DOHH2 (cell line): ENCODE measurements at regions not wholly inside any gene's neighbourhood (a gene's known extent, or its start where the extent isn't known, plus 50 kb on each side); places are given as distances from the start of the nearest gene placed in this dataset.

Experiments
- H3F3A ChIP-seq: fragments of 200-600 bp; sonication (generic), shearing (Covaris generic); 2 replicates; pipeline ENCODE4 v1.6.0; 2016; ENCODE audit warnings: antibody characterized with exemption, mild to moderate bottlenecking; ENCODE audit not compliant: control insufficient read depth, insufficient read depth
- H3K27ac ChIP-seq: fragments of 200-600 bp; sonication (generic); 2 replicates; pipeline ENCODE4 v1.5.1; 2014; ENCODE audit warnings: low read depth, mild to moderate bottlenecking, low read length, moderate library complexity
- H3K27me3 ChIP-seq: fragments of 200-600 bp; sonication (generic); 2 replicates; pipeline ENCODE4 v1.6.1; 2014; ENCODE audit warnings: mild to moderate bottlenecking, low read length, mixed read lengths; ENCODE audit not compliant: control insufficient read depth
- H3K36me3 ChIP-seq: fragments of 200-600 bp; sonication (generic); 2 replicates; pipeline ENCODE4 v1.6.1; 2014; ENCODE audit warnings: mild to moderate bottlenecking, low read length, moderate library complexity, mixed read lengths; ENCODE audit not compliant: control insufficient read depth
- H3K4me1 ChIP-seq: fragments of 200-600 bp; sonication (generic); 2 replicates; pipeline ENCODE4 v1.6.1; 2014; ENCODE audit warnings: mild to moderate bottlenecking, low read length, mixed read lengths; ENCODE audit not compliant: control insufficient read depth
- H3K4me2 ChIP-seq: fragments of 200-600 bp; sonication (generic); 2 replicates; pipeline ENCODE4 v1.6.0; 2014; ENCODE audit warnings: mild to moderate bottlenecking, low read length, moderate library complexity
- H3K4me3 ChIP-seq: fragments of 200-600 bp; sonication (generic); 2 replicates; pipeline ENCODE4 v1.5.1; 2014; ENCODE audit warnings: mild to moderate bottlenecking, low read length, mixed read lengths
- H3K79me2 ChIP-seq: fragments of 200-600 bp; sonication (generic); 2 replicates; pipeline ENCODE4 v1.6.1; 2014; ENCODE audit warnings: mild to moderate bottlenecking, low read length, mixed read lengths; ENCODE audit not compliant: control insufficient read depth
- H3K9me2 ChIP-seq: fragments of 200-600 bp; sonication (generic); replicated peaks from 2 replicates; pipeline ENCODE4 v1.6.1; 2014; ENCODE audit warnings: mild to moderate bottlenecking, low read length, mixed read lengths; ENCODE audit not compliant: control insufficient read depth
- H3K9me3 ChIP-seq: fragments of 200-600 bp; sonication (generic); 2 replicates; pipeline ENCODE4 v1.6.1; 2014; ENCODE audit warnings: antibody characterized with exemption, low read length, mixed read lengths; ENCODE audit not compliant: control insufficient read depth, insufficient read depth
- H4K20me1 ChIP-seq: fragments of 200-600 bp; sonication (generic); 2 replicates; pipeline ENCODE4 v1.6.0; 2014; ENCODE audit warnings: low read depth, mild to moderate bottlenecking, antibody characterized with exemption, low read length, moderate library complexity; ENCODE audit not compliant: control insufficient read depth, insufficient read depth
- CTCF ChIP-seq: fragments of 200-600 bp; sonication (generic); IDR thresholded peaks from one replicate; pipeline ENCODE4 v1.5.1; 2014; ENCODE audit warnings: antibody characterized with exemption, mild to moderate bottlenecking, low read depth, low read length; ENCODE audit not compliant: poor library complexity, severe bottlenecking
- EZH2phosphoT487 ChIP-seq: fragments of 200-600 bp; sonication (generic); IDR thresholded peaks from 2 replicates; pipeline ENCODE4 v1.6.1; 2017; ENCODE audit warnings: borderline replicate concordance, mild to moderate bottlenecking, antibody characterized with exemption, low read length, moderate library complexity, mixed read lengths

GRCh38 chr5:145574889-145575573 lies 260.1 kb downstream of the PRELID2 start:
- no peak overlapping the region for H3K4me3 ChIP-seq
- no peaks in the 10 kb centered on the region for H3K4me1 ChIP-seq
- H3K27me3 ChIP-seq: no peaks in the 10 kb centered on the region

GRCh38 chr5:145568581-145568980 lies 266.6 kb downstream of the PRELID2 start:
- Histone ChIP-seq H3K27me3 (no peaks in the 10 kb centered on the region), H3K4me3 (no peak overlapping the region), H3K36me3 (no peaks in the 10 kb centered on the region), H3K27ac (no peak overlapping the region), H3K9me2 (no peaks in the 10 kb centered on the region), H3K4me2 (no peak overlapping the region), H3K4me1 (no peaks in the 10 kb centered on the region), H3K79me2 (no peaks in the 10 kb centered on the region), H3F3A (no peaks in the 10 kb centered on the region), H4K20me1 (no peaks in the 10 kb centered on the region), H3K9me3 (no peaks in the 10 kb centered on the region)
- TF ChIP-seq CTCF (no peak), EZH2phosphoT487 (no peak)

More at GRCh38 chr5:145574889-145575573, 260.1 kb downstream of the PRELID2 start:
- Histone ChIP-seq H3K4me2 (no peak overlapping the region), H3K27ac (no peak overlapping the region), H3K79me2 (no peaks in the 10 kb centered on the region), H3K9me2 (no peaks in the 10 kb centered on the region), H3K36me3 (no peaks in the 10 kb centered on the region), H3F3A (no peaks in the 10 kb centered on the region), H4K20me1 (no peaks in the 10 kb centered on the region), H3K9me3 (no peaks in the 10 kb centered on the region)
- TF ChIP-seq EZH2phosphoT487 (no peak), CTCF (no peak)

GRCh38 chr5:145562931-145563330 lies 272.2 kb downstream of the PRELID2 start:
- TF ChIP-seq EZH2phosphoT487 (no peak), CTCF (no peak)

More at GRCh38 chr5:145562931-145563330, 272.2 kb downstream of the PRELID2 start:
- Histone ChIP-seq H3K79me2 (no peaks in the 10 kb centered on the region), H4K20me1 (no peaks in the 10 kb centered on the region), H3K36me3 (no peaks in the 10 kb centered on the region), H3K27ac (no peak overlapping the region), H3K4me2 (no peak overlapping the region), H3K9me3 (no peaks in the 10 kb centered on the region), H3K4me1 (no peaks in the 10 kb centered on the region), H3F3A (no peaks in the 10 kb centered on the region), H3K27me3 (no peaks in the 10 kb centered on the region), H3K4me3 (no peak overlapping the region), H3K9me2 (no peaks in the 10 kb centered on the region)
